BE2C (cell line): ENCODE measurements at regions not wholly inside any gene's neighbourhood (a gene's known extent, or its start where the extent isn't known, plus 50 kb on each side); places are given as distances from the start of the nearest gene placed in this dataset.
"Not testable (repeated sequence)": the region's sequence is repeated elsewhere in the genome, so short reads cannot be mapped to it uniquely, and the experiment has no call there.

Experiments
- DNase-seq: peaks from one replicate; pipeline ENCODE4 v3.0.0-alpha.2; 2020
- H3K27me3 ChIP-seq: fragments of 250-450 bp; sonication (Bioruptor Pico); 2 replicates; pipeline ENCODE4 v1.5.1; 2020; ENCODE audit warnings: mild to moderate bottlenecking
- H3K36me3 ChIP-seq: fragments of 250-450 bp; sonication (Bioruptor Pico); 2 replicates; pipeline ENCODE4 v1.5.1; 2020; ENCODE audit warnings: mild to moderate bottlenecking
- H3K4me1 ChIP-seq: fragments of 250-450 bp; sonication (Bioruptor Pico); 2 replicates; pipeline ENCODE4 v1.5.1; 2020
- H3K4me3 ChIP-seq: 2 replicates; pipeline ENCODE4 v1.5.1; 2011; ENCODE audit warnings: low read depth, low read length
- H3K9me3 ChIP-seq: fragments of 250-450 bp; sonication (Bioruptor Pico); 2 replicates; pipeline ENCODE4 v1.5.1; 2020
- TF ChIP-seq, protein P1 (sequence below): IDR thresholded peaks from 2 replicates; pipeline ENCODE4 v1.5.1; 2012; ENCODE audit warnings: mild to moderate bottlenecking, low read depth, low read length

GRCh38 chrX:114075073-114075673 is 508.7 kb upstream of the HTR2C start:
- no peaks in the 10 kb centered on the region for H3K27me3 ChIP-seq
- H3K9me3 ChIP-seq, result no peaks in the 10 kb centered on the region
- no peaks in the 10 kb centered on the region for H3K36me3 ChIP-seq
- TF ChIP-seq, protein P1, sequence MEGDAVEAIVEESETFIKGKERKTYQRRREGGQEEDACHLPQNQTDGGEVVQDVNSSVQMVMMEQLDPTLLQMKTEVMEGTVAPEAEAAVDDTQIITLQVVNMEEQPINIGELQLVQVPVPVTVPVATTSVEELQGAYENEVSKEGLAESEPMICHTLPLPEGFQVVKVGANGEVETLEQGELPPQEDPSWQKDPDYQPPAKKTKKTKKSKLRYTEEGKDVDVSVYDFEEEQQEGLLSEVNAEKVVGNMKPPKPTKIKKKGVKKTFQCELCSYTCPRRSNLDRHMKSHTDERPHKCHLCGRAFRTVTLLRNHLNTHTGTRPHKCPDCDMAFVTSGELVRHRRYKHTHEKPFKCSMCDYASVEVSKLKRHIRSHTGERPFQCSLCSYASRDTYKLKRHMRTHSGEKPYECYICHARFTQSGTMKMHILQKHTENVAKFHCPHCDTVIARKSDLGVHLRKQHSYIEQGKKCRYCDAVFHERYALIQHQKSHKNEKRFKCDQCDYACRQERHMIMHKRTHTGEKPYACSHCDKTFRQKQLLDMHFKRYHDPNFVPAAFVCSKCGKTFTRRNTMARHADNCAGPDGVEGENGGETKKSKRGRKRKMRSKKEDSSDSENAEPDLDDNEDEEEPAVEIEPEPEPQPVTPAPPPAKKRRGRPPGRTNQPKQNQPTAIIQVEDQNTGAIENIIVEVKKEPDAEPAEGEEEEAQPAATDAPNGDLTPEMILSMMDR, result peak; percentile 19; the same call in 1 of the 2 replicates
- H3K4me3 ChIP-seq, result no peak overlapping the region
- no peak for DNase-seq
- H3K4me1 ChIP-seq, result no peaks in the 10 kb centered on the region

DNA sequence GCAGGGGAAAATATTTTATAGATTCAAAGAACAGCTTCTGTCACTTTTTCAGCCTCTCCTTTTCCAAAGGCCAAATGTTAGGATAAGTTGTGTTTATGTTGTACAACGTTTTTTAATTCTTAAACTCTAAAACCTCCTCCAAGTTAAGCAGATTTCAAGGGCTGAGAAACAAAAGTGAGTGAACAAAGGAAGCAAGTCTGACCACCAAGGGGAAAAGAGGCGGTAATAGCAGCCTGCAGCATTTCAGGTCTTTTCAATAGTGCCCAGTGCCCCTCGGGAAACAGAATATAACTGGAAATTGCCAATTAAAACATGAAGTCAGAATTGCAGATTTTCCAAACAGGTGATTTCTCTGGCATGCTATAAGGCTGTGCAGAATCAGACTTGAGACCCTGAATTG is 510.0 kb upstream of the HTR2C start:
- TF ChIP-seq, protein P1, result no peak
- H3K27me3 ChIP-seq, result no peaks in the 10 kb centered on the region

GRCh38 chrX:114071412-114071811 is 512.5 kb upstream of the HTR2C start:
- H3K9me3 ChIP-seq, result no peaks in the 10 kb centered on the region
- H3K4me3 ChIP-seq, result no peak overlapping the region
- H3K4me1 ChIP-seq, result no peaks in the 10 kb centered on the region
- no peaks in the 10 kb centered on the region for H3K27me3 ChIP-seq
- no peaks in the 10 kb centered on the region for H3K36me3 ChIP-seq
- DNase-seq, result no peak
- TF ChIP-seq, protein P1, result no peak

More for the DNA sequence above, 510.0 kb upstream of the HTR2C start:
- H3K4me1 ChIP-seq, result no peaks in the 10 kb centered on the region
- no peak overlapping the region for H3K4me3 ChIP-seq
- H3K36me3 ChIP-seq, result no peaks in the 10 kb centered on the region
- H3K9me3 ChIP-seq, result no peaks in the 10 kb centered on the region
- DNase-seq, result no peak

DNA sequence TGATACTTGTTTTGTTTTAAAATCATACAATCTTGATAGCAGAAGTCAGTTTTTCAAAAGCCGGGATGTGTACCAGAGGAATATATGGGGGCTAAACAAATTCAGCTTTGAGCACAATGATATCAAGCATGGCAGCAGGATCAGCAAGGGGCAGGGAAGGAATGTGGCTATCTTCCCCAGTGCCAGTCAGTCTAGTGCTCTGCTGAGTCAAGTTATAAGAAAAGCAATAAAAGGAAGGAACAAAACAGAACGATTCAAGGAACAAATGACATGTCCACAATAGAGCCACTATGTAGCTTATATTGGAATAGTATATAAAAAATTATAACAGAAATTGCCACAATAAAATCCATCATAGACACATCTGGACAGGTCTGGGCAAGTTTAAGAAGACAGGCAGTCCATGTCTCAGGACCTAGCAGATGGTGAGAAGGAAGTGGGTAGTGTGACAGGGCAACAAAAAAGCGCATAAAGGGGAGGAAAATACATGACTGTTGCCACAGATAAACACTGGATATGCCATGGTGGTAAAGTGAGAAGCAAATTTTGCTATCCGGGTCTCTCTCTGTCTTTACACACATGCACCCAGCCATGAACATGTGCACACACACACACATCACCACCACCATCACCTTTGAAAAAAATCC is 518.2 kb upstream of the HTR2C start:
- TF ChIP-seq, protein P1, result no peak
- H3K36me3 ChIP-seq, result no peaks in the 10 kb centered on the region
- H3K4me1 ChIP-seq, result no peaks in the 10 kb centered on the region
- DNase-seq, result no peak
- no peaks in the 10 kb centered on the region for H3K9me3 ChIP-seq
- no peaks in the 10 kb centered on the region for H3K27me3 ChIP-seq
- H3K4me3 ChIP-seq, result no peak overlapping the region

DNA sequence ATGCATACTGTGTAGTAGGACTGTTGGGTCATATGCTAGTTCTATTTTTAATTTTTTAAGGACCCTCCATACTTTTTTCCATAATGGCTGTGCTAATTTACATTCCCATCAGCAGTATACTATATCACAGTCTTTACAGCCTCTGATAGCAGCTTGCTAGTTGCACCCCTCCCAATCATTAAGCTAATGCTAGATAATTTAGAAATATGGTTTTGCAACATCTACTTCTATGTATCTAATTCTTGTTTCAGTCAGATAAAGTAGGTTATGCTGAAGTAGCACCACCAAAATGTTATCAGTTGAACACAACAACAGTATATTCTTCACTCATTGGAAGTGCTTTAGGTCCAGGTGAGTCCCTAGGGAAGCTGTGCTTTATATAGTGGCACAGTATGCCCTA is 522.7 kb upstream of the HTR2C start:
- TF ChIP-seq, protein P1, result no peak
- H3K36me3 ChIP-seq, result no peaks in the 10 kb centered on the region
- no peaks in the 10 kb centered on the region for H3K9me3 ChIP-seq
- DNase-seq, result no peak
- H3K4me1 ChIP-seq, result no peaks in the 10 kb centered on the region
- no peaks in the 10 kb centered on the region for H3K27me3 ChIP-seq
- no peak overlapping the region for H3K4me3 ChIP-seq

- Histone ChIP-seq H3K9me3 (no peaks in the 10 kb centered on the region), H3K27me3 (no peaks in the 10 kb centered on the region), H3K4me3 (no peak overlapping the region), H3K36me3 (no peaks in the 10 kb centered on the region), H3K4me1 (no peaks in the 10 kb centered on the region)
- no peak for DNase-seq
- TF ChIP-seq, protein P1, result no peak
Observed at GRCh38 chrX:114058988-114059418, 524.9 kb upstream of the HTR2C start.

GRCh38 chrX:114057422-114057821 is 526.5 kb upstream of the HTR2C start:
- H3K9me3 ChIP-seq, H3K27me3 ChIP-seq, DNase-seq, H3K4me3 ChIP-seq, H3K4me1 ChIP-seq, H3K36me3 ChIP-seq: not testable (repeated sequence)
